ENCODE measurements at regions not wholly inside any gene's neighbourhood (a gene's known extent, or its start where the extent isn't known, plus 50 kb on each side); places are given as distances from the start of the nearest gene placed in this dataset.

DNA sequence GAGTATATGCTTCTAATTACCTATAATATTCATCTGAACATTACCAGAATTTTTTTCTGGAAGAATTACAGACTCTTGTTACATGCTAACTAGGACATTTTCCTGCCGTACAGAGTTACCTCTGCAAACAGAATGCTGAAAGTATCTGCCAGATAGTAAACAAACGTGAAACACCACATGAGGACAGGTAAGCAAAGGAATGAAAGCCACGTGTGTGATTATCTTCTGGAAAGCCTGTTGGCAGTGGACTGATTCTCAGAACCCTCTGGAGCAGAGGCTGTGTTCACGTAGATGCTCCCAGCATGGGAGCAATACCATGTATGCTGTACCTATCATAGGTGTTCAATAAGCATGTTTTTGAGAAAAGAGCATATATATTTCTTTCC is 472.6 kb downstream of the ENC1 start:
- DNase-seq (ENCODE audit: low read depth in 2 of 2): no peak
- no peak overlapping the region for H3K4me3 ChIP-seq (replicated peaks in 1 of 2; ENCODE audit: low read depth in 2 of 2, low read length in 2 of 2)
- TF ChIP-seq, protein P1, sequence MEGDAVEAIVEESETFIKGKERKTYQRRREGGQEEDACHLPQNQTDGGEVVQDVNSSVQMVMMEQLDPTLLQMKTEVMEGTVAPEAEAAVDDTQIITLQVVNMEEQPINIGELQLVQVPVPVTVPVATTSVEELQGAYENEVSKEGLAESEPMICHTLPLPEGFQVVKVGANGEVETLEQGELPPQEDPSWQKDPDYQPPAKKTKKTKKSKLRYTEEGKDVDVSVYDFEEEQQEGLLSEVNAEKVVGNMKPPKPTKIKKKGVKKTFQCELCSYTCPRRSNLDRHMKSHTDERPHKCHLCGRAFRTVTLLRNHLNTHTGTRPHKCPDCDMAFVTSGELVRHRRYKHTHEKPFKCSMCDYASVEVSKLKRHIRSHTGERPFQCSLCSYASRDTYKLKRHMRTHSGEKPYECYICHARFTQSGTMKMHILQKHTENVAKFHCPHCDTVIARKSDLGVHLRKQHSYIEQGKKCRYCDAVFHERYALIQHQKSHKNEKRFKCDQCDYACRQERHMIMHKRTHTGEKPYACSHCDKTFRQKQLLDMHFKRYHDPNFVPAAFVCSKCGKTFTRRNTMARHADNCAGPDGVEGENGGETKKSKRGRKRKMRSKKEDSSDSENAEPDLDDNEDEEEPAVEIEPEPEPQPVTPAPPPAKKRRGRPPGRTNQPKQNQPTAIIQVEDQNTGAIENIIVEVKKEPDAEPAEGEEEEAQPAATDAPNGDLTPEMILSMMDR (IDR thresholded peaks at IDR 0.05; ENCODE audit: low read depth, low read length): no peak

DNA sequence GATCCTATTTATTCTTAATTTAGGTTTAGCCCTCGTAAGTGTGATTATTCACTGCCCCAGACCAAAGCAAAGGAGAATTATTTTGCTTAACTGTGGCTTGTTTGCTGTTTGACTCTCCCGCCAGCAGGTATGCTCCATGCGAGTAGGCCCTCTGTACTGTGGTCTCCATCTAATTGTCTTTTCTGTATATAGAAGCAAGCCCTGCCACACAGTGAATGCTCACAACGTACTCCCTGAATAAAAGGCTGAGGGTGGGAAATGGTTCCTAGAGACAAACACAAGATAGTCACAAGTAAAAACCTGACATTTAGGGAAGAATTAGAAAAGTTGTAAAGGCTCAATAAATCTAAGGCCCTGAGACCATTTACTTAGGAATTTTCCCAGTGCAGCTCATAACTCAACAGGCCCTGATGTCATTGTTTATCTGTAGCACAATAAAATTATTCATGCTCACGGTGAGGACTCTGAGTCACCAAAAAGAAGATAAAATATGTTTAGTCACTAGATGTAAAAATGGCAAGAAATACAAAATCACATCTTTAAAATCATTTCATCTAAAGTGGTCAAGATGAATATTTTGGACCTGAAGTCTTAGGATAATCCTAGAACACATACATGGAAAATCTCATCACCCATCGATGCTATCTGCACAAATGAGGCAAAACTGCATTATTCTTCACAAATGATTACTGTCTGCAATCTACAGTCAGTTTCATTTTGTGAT is 473.2 kb downstream of the ENC1 start:
- peak; percentile 69 to 88 for DNase-seq (ENCODE audit: low read depth in 2 of 2)
- TF ChIP-seq, protein P1 (IDR thresholded peaks at IDR 0.05; ENCODE audit: low read depth, low read length): no peak

DNA sequence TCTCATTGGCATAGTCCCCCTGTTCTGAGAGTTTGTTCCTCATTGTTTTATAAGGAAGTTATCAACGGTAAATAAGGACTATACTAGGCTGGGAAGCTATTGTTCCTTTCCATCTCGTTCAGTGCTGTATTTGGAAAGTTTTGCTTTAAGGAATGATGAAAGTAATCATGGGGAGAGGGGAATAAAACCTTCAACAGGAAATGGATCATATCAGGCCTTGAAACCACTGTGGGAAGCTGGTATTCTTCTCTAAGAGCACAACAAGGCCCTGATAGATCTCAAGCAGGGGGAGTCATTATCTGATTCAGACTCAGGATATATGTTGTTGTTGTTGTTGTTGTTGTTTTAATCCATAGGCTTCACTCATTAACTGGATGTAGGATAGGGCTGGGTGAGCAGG is 474.5 kb downstream of the ENC1 start:
- TF ChIP-seq, protein P1 (IDR thresholded peaks at IDR 0.05; ENCODE audit: low read depth, low read length): no peak
- DNase-seq (ENCODE audit: low read depth in 2 of 2): peak; percentile 39 to 62

More for the DNA sequence above, 473.2 kb downstream of the ENC1 start:
- H3K4me3 ChIP-seq (replicated peaks in 1 of 2; ENCODE audit: low read depth in 2 of 2, low read length in 2 of 2): no peak overlapping the region

DNA sequence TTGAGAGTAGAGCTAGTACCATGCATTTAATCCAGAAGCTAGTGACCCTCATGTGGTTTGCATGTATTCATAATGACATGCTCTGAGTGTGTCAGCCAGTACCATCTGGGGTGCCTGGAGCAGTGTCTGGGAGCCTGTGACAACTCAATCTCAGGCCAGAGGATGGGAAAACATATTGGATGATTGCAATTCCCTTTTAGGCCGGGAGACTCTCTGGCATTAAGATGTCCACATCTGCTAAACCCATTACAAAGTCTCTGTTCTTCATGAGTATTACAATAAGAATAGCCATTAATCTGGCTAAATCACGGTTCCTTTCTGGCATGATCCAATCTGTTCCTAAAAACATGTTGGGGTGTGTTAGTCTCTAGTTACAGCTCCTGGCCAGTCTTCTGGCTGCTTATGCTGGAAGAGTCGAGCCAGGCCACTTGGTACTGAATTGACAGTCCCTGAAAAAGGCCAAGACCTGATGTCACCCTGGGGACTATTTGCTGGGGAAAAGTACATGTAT is 475.7 kb downstream of the ENC1 start:
- TF ChIP-seq, protein P1 (IDR thresholded peaks at IDR 0.05; ENCODE audit: low read depth, low read length): no peak
- H3K4me3 ChIP-seq (replicated peaks in 1 of 2; ENCODE audit: low read depth in 2 of 2, low read length in 2 of 2): no peak overlapping the region
- DNase-seq (ENCODE audit: low read depth in 2 of 2): no peak

More for the DNA sequence above, 474.5 kb downstream of the ENC1 start:
- H3K4me3 ChIP-seq (replicated peaks in 1 of 2; ENCODE audit: low read depth in 2 of 2, low read length in 2 of 2): no peak overlapping the region

DNA sequence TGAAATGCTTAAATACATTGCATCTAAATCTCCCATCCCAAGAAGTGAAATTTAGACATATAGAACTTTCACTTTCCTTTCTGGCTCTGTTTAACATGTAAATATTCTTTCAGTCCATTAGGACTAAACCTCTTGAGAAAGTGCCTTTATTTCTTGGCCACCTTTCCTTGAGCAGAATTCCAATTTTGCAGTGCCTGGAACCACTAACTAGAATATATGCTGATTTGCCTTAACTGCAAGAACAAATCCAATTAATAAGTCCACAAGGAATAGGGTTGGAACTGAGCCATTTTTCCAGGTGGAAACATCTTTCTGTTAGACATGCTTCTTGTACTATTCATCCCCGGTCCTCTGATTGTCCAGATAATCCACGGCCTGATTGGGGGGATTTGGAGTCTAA is 478.0 kb downstream of the ENC1 start:
- TF ChIP-seq, protein P1 (IDR thresholded peaks at IDR 0.05; ENCODE audit: low read depth, low read length): no peak
- DNase-seq (ENCODE audit: low read depth in 2 of 2): no peak
- H3K4me3 ChIP-seq (replicated peaks in 1 of 2; ENCODE audit: low read depth in 2 of 2, low read length in 2 of 2): no peak overlapping the region

DNA sequence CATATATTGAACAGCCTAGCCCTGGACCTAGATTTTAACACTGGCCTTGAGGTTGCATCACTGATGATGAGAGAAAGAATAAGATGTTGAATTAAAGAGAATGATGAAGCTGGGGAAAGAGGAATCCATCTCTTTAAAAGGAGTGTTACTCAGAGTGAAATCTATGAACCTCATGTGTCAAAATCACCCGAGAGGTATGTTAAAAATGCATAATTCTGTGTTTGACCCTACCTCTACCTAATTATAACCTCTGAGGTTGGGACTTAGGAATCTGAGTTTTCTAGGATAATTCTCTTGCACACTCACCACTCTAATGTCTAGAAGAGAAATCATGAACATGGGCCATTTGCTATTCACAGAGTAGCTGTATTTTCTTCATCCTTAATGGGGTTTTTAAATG is 479.4 kb downstream of the ENC1 start:
- TF ChIP-seq, protein P1 (IDR thresholded peaks at IDR 0.05; ENCODE audit: low read depth, low read length): no peak
- no peak overlapping the region for H3K4me3 ChIP-seq (replicated peaks in 1 of 2; ENCODE audit: low read depth in 2 of 2, low read length in 2 of 2)
- DNase-seq (ENCODE audit: low read depth in 2 of 2): peak in 1 of 2 donors; percentile 5

Measured in cardiac fibroblast (primary cell).